HG02623 (cell line): ENCODE measurements at regions not wholly inside any gene's neighbourhood (a gene's known extent, or its start where the extent isn't known, plus 50 kb on each side); places are given as distances from the start of the nearest gene placed in this dataset.

Experiments used
- ATAC-seq: cut with Tn5 transposase; IDR thresholded peaks from one replicate; pipeline ENCODE4 v1.9.1; 2021; ENCODE audit warnings: moderate library complexity; ENCODE audit not compliant: unreplicated experiment

DNA sequence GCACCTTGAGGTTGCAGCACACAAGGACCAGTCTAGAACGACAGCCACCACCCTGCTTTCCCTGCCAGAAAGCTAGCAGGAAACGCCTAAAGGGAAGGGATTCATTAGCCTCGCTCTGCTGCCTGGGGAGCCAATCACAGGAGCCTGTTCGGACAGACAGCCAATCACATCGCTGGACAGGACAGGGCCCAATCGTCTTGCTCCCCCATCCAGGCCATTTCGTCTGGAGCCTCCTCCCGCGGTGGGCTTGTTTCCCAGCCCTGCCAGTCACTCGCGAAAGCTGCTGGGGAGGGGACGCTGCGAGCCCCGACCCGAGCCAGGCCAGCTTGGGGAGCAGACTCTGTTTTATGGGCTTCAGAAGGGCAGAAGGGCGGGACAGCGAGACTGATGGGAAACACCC lies 79.8 kb upstream of the NCAM1 start:
- no peak for ATAC-seq

DNA sequence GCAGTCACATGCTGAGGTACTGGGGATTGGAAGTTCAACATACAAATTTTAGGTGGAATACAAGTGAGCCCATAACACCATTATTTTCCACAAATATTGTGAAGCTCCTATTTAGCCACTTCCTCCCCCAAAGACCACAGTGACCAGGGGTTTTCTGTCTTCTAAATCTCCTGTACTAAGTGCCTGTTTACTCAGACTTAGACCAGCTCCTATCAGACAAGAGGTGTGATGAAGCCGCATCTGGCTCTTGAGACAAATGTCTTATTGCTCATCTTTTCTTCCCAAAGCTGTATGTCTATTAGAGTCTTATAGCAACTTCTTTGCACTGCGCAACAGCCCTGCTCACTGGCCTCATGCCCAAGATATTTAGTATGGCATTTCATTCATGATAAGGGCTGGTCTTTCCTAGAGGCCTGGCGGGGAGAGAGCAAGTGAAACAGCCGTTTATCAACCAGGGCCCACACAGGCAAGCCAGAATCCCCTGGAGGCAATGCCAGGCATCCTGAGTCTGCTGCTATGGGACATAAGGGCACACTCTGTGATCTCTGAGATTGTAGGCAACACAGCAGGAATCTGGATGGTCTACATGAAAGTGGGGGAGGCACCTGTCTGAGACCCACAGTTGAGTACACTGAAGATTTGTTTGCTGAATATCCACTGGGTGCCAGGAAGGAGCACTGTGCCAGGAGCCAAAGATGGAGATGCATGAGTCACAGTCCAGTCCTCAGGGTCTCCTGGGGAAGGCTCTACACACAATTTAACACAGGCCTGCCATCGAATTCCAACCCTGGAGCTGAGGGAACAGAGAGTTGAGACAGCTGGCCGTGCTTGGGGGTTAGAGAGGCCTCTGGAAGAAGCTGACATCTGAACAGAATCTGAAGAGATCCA lies 78.5 kb upstream of the NCAM1 start:
- no peak for ATAC-seq

DNA sequence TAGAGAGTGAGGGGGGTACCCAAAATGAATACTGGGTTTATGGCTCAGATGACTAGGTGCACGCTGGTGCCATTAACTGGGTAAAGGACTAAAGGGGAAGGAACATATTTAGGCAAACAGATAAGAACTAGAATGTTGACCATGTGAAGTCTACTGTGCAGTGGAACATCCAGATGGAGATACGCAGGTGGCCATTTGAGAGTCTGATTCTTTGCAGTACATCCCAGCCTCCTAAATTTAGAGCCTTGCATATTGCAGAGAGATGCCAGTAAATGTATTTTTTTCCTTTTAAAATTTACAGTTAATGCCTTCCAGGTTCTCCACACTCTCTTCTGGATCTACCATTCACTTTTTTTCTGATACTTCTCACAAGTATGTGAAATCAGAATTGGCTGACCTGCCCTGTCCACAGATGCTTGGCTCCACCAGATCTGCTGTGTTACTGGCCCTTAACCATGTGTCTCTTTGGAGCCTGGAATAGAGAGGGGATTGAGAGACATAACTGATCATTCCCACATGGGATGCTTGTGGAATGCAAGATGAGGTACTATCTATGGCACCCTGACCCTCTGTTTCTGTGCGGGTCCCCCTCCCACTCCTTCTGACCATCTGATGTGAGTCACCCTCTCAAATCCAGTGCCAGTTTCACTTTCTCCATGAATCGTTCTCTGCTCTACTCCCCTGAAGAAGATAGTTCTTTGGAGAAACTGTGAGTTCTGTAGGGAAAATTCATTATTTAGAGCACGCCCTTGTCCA lies 77.0 kb upstream of the NCAM1 start:
- no peak for ATAC-seq

DNA sequence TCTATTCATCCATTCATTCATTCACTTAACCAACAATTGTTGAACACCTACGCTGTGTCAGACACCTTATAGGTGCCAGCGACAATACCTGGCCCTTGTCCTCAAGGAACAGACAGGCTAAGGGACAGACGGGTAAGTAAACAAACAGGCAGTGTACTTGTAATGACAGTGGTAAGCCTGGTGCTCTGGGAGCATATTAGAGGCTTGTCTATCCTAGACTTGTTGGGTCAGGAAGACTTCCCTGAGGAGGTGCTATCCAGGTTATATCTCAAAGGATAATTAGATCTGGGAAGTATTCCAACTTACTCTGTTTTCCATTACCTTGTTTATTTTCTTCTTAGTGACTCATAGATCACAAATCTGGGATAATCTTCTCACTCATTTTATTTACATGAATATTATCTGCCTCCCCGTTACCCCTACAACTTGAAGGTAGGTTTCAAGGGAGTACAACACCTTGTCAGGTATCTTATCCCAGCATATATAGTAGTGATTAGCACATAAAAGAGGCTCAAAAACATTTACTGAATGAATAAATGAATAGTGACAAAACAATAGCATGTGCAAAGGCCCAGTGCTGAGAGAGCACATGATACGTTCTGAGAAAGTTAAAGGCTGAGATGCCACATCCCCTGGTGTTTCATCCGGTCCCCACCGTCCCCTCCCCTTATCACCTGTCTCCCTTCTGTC lies 75.3 kb upstream of the NCAM1 start:
- no peak for ATAC-seq

GRCh38 chr11:112886434-112887370 lies 74.5 kb upstream of the NCAM1 start:
- ATAC-seq = no peak

DNA sequence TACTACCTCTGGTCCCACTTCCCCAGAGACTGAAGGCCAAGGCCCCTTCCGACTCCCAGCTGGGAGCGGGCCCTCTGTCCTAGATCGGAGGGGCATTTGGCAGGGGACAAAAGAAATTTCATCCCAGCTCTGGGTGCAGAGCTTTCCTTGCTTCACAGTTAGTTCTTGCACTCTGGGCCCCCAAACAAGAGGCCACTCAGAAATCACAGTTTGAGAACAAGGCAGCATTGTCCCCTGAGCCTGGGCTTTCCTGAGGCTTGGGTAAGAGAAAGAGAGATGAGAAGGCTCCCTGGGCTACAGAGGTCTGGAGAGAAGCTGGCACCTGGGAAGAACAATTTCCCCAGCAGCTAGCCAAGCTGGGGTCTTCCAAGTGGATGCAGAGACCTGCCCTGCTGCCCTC lies 71.8 kb upstream of the NCAM1 start:
- no peak for ATAC-seq

DNA sequence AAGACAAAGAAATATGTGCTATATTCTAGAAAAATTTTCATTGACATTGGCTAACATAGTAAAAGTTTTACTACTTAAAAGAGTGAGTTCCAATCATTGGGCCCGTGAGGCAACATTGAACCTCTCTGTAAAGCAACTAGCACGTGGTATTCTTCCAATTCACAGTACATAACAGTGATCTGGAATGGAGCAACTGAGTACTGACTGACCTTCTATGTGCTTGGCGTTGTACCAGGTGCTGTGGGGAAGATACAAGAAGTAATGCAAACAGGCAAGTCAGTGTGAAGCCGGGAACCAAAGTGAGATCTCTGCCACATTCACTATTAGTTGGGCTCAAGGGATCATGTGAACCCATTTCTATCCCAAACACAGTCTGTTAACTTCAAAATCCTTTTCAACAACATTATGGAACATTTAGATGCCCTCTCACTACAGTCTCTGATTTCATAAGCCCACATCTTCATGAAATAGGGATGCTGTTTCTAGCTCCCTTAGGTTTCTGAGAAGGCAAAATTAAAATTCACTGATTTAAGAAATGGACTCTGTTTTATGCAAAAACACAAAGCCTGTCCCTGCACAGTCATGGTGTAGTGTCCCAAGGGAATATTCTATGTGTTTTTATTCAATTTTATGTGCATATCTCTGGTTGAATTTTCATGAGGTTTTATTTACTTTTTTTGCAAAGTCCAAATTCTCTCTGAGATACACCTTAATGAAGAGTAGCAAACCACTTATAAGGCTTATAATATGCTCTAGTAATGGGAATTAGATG lies 61.8 kb upstream of the NCAM1 start:
- ATAC-seq = no peak

GRCh38 chr11:112901924-112902323 lies 59.3 kb upstream of the NCAM1 start:
- ATAC-seq = no peak

DNA sequence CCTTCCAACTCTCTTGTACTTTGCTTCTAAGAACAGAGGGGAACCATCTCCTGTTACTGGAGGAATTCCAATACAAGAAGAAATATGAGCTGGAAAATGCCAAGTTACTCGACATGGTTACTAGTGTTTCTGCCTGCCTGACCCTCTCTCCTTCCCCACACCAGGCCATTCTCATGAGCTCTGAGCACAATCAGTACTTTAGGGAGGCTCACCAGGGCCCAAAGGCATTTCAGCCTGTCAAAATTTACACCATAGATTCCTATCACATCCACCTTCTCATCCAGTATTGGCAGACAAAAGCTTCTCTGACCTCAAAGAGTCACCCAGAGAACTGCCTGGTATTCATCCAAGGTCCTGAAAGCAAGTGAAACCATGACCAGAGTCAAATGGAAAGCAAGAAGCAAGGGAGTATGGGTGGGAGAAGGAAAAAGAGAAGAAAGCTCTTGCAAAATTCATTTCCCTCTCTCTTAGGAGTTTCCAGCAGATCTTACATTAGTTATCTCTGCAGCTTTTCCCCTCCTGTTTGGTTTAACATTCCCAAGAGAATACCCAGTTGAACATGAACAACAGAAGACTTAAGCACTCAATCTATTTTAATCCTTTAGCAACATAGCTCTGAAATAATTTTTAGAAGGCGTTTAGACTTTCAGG lies 58.7 kb upstream of the NCAM1 start:
- no peak for ATAC-seq

DNA sequence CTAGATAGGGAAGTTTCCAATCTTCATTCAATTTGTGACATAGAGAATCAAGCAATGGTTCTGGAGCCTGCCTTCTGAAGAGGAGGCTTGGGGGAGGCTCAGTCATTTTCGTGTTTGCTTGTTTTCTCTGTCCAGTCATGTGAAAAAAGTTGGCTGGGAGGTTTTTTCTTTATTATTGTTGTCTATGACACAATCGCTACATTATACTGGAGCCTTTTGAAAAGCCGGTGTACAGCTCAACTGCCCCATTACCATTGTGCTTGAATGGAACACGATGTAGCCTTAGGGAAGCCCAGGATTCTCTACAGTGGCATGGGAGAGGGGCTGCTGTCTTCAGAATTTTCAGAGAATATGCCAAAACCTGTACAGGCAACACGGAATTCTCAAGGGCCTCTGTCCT lies 57.9 kb upstream of the NCAM1 start:
- ATAC-seq = no peak

DNA sequence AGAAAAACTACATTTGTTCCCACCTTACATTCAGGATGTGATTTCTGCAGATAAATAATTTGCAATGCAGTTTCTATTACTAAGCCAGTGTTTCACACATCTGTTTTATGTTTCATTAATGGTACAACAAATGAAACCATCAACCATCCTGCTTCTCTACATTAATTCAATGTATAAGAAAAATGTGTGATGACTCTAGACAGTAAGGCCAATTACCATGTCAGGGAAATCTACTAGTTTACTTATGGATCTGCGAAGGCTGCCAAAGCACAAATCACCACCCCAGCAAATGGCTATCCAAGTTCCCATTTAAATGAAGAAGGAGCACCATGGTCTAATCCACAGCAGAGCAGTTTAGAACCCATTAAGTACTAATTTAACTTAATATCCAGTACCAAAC lies 50.1 kb upstream of the NCAM1 start:
- ATAC-seq = no peak
